ENCODE measurements at regions not wholly inside any gene's neighbourhood (a gene's known extent, or its start where the extent isn't known, plus 50 kb on each side); places are given as distances from the start of the nearest gene placed in this dataset.

GRCh38 chrX:82224961-82225360 lies 1023.1 kb downstream of the SH3BGRL start:
- no peaks in the 10 kb centered on the region for H3K79me2 ChIP-seq (ENCODE audit: control insufficient read depth, insufficient read depth, low read length)
- H3K27ac Mint-ChIP-seq = no peak overlapping the region
- no peaks in the 10 kb centered on the region for H3K4me1 Mint-ChIP-seq
- no peaks in the 10 kb centered on the region for H3K4me1 ChIP-seq (ENCODE audit: control insufficient read depth in 2 of 2, insufficient read depth in 2 of 2, low read length in 2 of 2)
- H3K4me3 ChIP-seq (ENCODE audit: control extremely low read depth in 1 of 5, extremely low read depth in 1 of 5, insufficient read depth in 1 of 5, low read depth in 2 of 5, low read length in 4 of 5) = no peak overlapping the region
- no peaks in the 10 kb centered on the region for H3K9me3 ChIP-seq (ENCODE audit: control extremely low read depth in 1 of 3, control insufficient read depth in 2 of 3, insufficient read depth in 1 of 3, low read length in 2 of 3)
- H4K20me1 ChIP-seq (ENCODE audit: control insufficient read depth, insufficient read depth, low read length, poor library complexity, severe bottlenecking) = no peaks in the 10 kb centered on the region
- POLR2A ChIA-PET = no interaction called here
- DNase-seq = no peak
- no peak overlapping the region for H2AFZ ChIP-seq (ENCODE audit: insufficient read depth, low read depth, low read length, poor library complexity, severe bottlenecking)
- no peak overlapping the region for H3K9ac ChIP-seq (ENCODE audit: low read length)
- intact Hi-C loops (cut with micrococcal nuclease) = no loop called here
- H3K27me3 Mint-ChIP-seq = no peaks in the 10 kb centered on the region
- TF ChIP-seq EZH2 (IDR thresholded peaks at IDR 0.05; ENCODE audit: borderline replicate concordance, insufficient read depth, low read depth, low read length, poor library complexity, severe bottlenecking) (no peak), CTCF (IDR thresholded peaks at IDR 0.05) (no peak)
- H3K4me2 ChIP-seq (replicated peaks; ENCODE audit: low read depth, low read length, poor library complexity, severe bottlenecking) = no peak overlapping the region
- ATAC-seq (ENCODE audit: low read depth) = no peak
- H3K9me3 Mint-ChIP-seq (ENCODE audit: insufficient read depth) = no peaks in the 10 kb centered on the region
- no peak overlapping the region for H3K27ac ChIP-seq (ENCODE audit: low read length in 2 of 2)
- H3K27me3 ChIP-seq (replicated peaks in 1 of 4; ENCODE audit: control extremely low read depth in 1 of 4, control insufficient read depth in 3 of 4, insufficient read depth in 4 of 4, low read length in 3 of 4) = no peaks in the 10 kb centered on the region
- no peak overlapping the region for H3K4me3 Mint-ChIP-seq
- no peaks in the 10 kb centered on the region for H3K36me3 ChIP-seq (replicated peaks in 1 of 2; ENCODE audit: control extremely low read depth in 1 of 2, control insufficient read depth in 1 of 2, extremely low read depth in 1 of 2, insufficient read depth in 2 of 2, low read length in 1 of 2)
- CTCF ChIA-PET = no interaction called here

- H3K9me3 Mint-ChIP-seq (ENCODE audit: insufficient read depth) = no peaks in the 10 kb centered on the region
- H3K4me2 ChIP-seq (replicated peaks; ENCODE audit: low read depth, low read length, poor library complexity, severe bottlenecking) = no peak overlapping the region
- no peak overlapping the region for H3K4me3 Mint-ChIP-seq
- ChIA-PET POLR2A (no interaction called here), CTCF (no interaction called here)
- H4K20me1 ChIP-seq (ENCODE audit: control insufficient read depth, insufficient read depth, low read length, poor library complexity, severe bottlenecking) = no peaks in the 10 kb centered on the region
- no peaks in the 10 kb centered on the region for H3K27me3 Mint-ChIP-seq
- no peak overlapping the region for H3K9ac ChIP-seq (ENCODE audit: low read length)
- no peaks in the 10 kb centered on the region for H3K36me3 ChIP-seq (replicated peaks in 1 of 2; ENCODE audit: control extremely low read depth in 1 of 2, control insufficient read depth in 1 of 2, extremely low read depth in 1 of 2, insufficient read depth in 2 of 2, low read length in 1 of 2)
- no peaks in the 10 kb centered on the region for H3K4me1 ChIP-seq (ENCODE audit: control insufficient read depth in 2 of 2, insufficient read depth in 2 of 2, low read length in 2 of 2)
- no peak overlapping the region for H2AFZ ChIP-seq (ENCODE audit: insufficient read depth, low read depth, low read length, poor library complexity, severe bottlenecking)
- no peak overlapping the region for H3K4me3 ChIP-seq (ENCODE audit: control extremely low read depth in 1 of 5, extremely low read depth in 1 of 5, insufficient read depth in 1 of 5, low read depth in 2 of 5, low read length in 4 of 5)
- H3K4me1 Mint-ChIP-seq = no peaks in the 10 kb centered on the region
- intact Hi-C loops (cut with micrococcal nuclease) = no loop called here
- H3K27ac Mint-ChIP-seq = no peak overlapping the region
- no peaks in the 10 kb centered on the region for H3K79me2 ChIP-seq (ENCODE audit: control insufficient read depth, insufficient read depth, low read length)
- DNase-seq (no peak), ATAC-seq (ENCODE audit: low read depth) (no peak)
- H3K9me3 ChIP-seq (ENCODE audit: control extremely low read depth in 1 of 3, control insufficient read depth in 2 of 3, insufficient read depth in 1 of 3, low read length in 2 of 3) = no peaks in the 10 kb centered on the region
- TF ChIP-seq EZH2 (IDR thresholded peaks at IDR 0.05; ENCODE audit: borderline replicate concordance, insufficient read depth, low read depth, low read length, poor library complexity, severe bottlenecking) (no peak), CTCF (IDR thresholded peaks at IDR 0.05) (no peak)
- H3K27ac ChIP-seq (ENCODE audit: low read length in 2 of 2) = no peak overlapping the region
- WGBS (ENCODE audit: insufficient coverage) = 86% methylated on average over 2 of the region's 3 CpGs
- no peaks in the 10 kb centered on the region for H3K27me3 ChIP-seq (replicated peaks in 1 of 4; ENCODE audit: control extremely low read depth in 1 of 4, control insufficient read depth in 3 of 4, insufficient read depth in 4 of 4, low read length in 3 of 4)
Measured at GRCh38 chrX:82230013-82230412, 1028.1 kb downstream of the SH3BGRL start.

All from B cell (primary cell).